ENCODE measurements at regions not wholly inside any gene's neighbourhood (a gene's known extent, or its start where the extent isn't known, plus 50 kb on each side); places are given as distances from the start of the nearest gene placed in this dataset.

GRCh38 chr12:114165921-114166320 is 199.8 kb upstream of the RBM19 start:
- no peak for TF ChIP-seq POLR2A (IDR thresholded peaks at IDR 0.05)
- no peak for TF ChIP-seq CTCF (IDR thresholded peaks at IDR 0.05)

Measured in heart left ventricle (tissue), 13 donors.